SK-N-SH (cell line): ENCODE measurements at regions not wholly inside any gene's neighbourhood (a gene's known extent, or its start where the extent isn't known, plus 50 kb on each side); places are given as distances from the start of the nearest gene placed in this dataset.
"Not testable (repeated sequence)": the region's sequence is repeated elsewhere in the genome, so short reads cannot be mapped to it uniquely, and the experiment has no call there.

ENCODE experiments used
- CTCF ChIA-PET: fragments of 300-600, 350-600 bp; formaldehyde crosslinking; extraction: SDS; loops from one replicate; lab custom pipeline; 2021; lab: Yijun Ruan, JAX
- POLR2A ChIA-PET: fragments of 350-600 bp; sonication (Branson Sonifier 250); formaldehyde crosslinking; extraction: SDS; loops from one replicate; lab custom pipeline; 2020; ENCODE audit warnings: antibody characterized with exemption, inconsistent platforms; lab: Yijun Ruan, JAX
- DNase-seq: peaks from one replicate; pipeline ENCODE4 v3.0.0; 2012
- H2AFZ ChIP-seq: fragments of 200-600 bp; sonication (generic); 2 replicates; pipeline ENCODE4 v1.8.1; 2016; ENCODE audit warnings: antibody characterized with exemption, mild to moderate bottlenecking, low read depth
- H3F3A ChIP-seq: fragments of 200-600 bp; sonication (generic); replicated peaks from 2 replicates; pipeline ENCODE3; 2016; ENCODE audit warnings: antibody characterized with exemption, mild to moderate bottlenecking; ENCODE audit not compliant: insufficient read depth
- H3K27ac ChIP-seq, 2 experiments: fragments of 200-500 bp in 1 of 2; fragments of 200-600 bp in 1 of 2; sonication (Bioruptor generic) in 1 of 2; sonication (generic), shearing (Covaris generic) in 1 of 2; 2 replicates each; pipeline versions ENCODE4 v1.5.1 to v1.6.1; 2014 to 2016; ENCODE audit warnings: low read depth in 2 of 2, inconsistent platforms in 1 of 2, low read length in 1 of 2, mild to moderate bottlenecking in 1 of 2, mixed read lengths in 1 of 2
- H3K27me3 ChIP-seq: fragments of 200-600 bp; sonication (generic), shearing (Covaris generic); 2 replicates; pipeline ENCODE4 v1.6.1; 2016; ENCODE audit warnings: mixed run types; ENCODE audit not compliant: insufficient read depth
- H3K36me3 ChIP-seq, 2 experiments: fragments of 200-500 bp in 1 of 2; fragments of 200-600 bp in 1 of 2; sonication (Bioruptor generic) in 1 of 2; sonication (generic) in 1 of 2; replicated peaks in 1 of 2; 2 replicates each; pipeline versions ENCODE3 to v1.5.1; 2014 to 2016; ENCODE audit warnings: low read length in 1 of 2, mild to moderate bottlenecking in 1 of 2; ENCODE audit not compliant: insufficient read depth in 2 of 2, control insufficient read depth in 1 of 2
- H3K4me1 ChIP-seq, 2 experiments: fragments of 200-500 bp in 1 of 2; fragments of 200-600 bp in 1 of 2; sonication (Bioruptor generic) in 1 of 2; sonication (generic), shearing (Covaris generic) in 1 of 2; 2 replicates each; pipeline versions ENCODE4 v1.5.1 to v1.6.1; 2014 to 2016; ENCODE audit warnings: low read depth in 1 of 2, low read length in 1 of 2, mixed run types in 1 of 2; ENCODE audit not compliant: insufficient read depth in 2 of 2, control insufficient read depth in 1 of 2
- H3K4me2 ChIP-seq: fragments of 200-600 bp; sonication (generic), shearing (Covaris generic); 2 replicates; pipeline ENCODE4 v1.6.1; 2017; ENCODE audit warnings: mixed run types
- H3K4me3 ChIP-seq, 2 experiments: fragments of 200-500 bp in 1 of 2; fragments of 200-600 bp in 1 of 2; sonication (Bioruptor generic) in 1 of 2; sonication (generic), shearing (Covaris generic) in 1 of 2; 2 replicates each; pipeline versions ENCODE4 v1.5.1 to v1.8.1; 2014 to 2016; ENCODE audit warnings: low read depth in 2 of 2, inconsistent platforms in 1 of 2, low read length in 1 of 2, mild to moderate bottlenecking in 1 of 2, mixed read lengths in 1 of 2, moderate library complexity in 1 of 2
- H3K79me2 ChIP-seq: fragments of 200-600 bp; sonication (generic); 2 replicates; pipeline ENCODE4 v1.8.1; 2017; ENCODE audit warnings: mild to moderate bottlenecking; ENCODE audit not compliant: insufficient read depth
- H3K9ac ChIP-seq: fragments of 200-600 bp; sonication (generic); 2 replicates; pipeline ENCODE4 v1.6.1; 2017; ENCODE audit warnings: mixed run types
- H3K9me2 ChIP-seq: fragments of 200-600 bp; sonication (generic); 2 replicates; pipeline ENCODE4 v1.6.1; 2017; ENCODE audit warnings: mixed run types
- H3K9me3 ChIP-seq: fragments of 200-600 bp; sonication (generic); 2 replicates; pipeline ENCODE4 v1.6.1; 2017; ENCODE audit warnings: mixed run types, mild to moderate bottlenecking, moderate library complexity
- H4K20me1 ChIP-seq: fragments of 200-600 bp; sonication (generic); 2 replicates; pipeline ENCODE4 v1.6.1; 2017; ENCODE audit warnings: mild to moderate bottlenecking, mixed run types; ENCODE audit not compliant: insufficient read depth
- WGBS: methylation state at CpG from one replicate; pipeline ENCODE4 v1.1.6; 2017; ENCODE audit warnings: low lambda C conversion rate; 5-methylcytosine and 5-hydroxymethylcytosine counted together

DNA sequence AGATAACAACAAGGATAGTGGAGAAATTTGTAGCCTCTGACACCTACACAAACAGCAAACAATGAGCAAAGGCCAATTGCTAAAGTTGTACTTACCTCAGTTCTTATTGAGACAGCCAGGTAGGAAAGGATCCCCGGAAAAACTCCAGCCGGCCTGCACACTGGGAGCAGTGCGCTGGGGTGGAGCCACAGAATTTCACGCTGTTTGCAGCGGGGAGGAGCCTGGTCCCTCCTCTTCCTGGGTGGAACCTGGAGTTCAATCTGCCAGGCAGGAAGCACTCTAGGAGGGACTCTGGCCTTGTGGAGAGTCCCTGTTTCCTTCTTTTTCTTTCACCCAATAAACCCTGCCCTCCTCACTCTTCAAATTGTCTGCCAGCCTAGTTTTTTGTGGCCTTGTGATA is 382.6 kb upstream of the TGIF2LX start:
- WGBS = 15% methylated on average over 3 of the region's 5 CpGs
- CTCF ChIA-PET, H2AFZ ChIP-seq, H3K27ac ChIP-seq, H3K9me2 ChIP-seq, H3K9me3 ChIP-seq, H3F3A ChIP-seq, H3K4me3 ChIP-seq, H3K36me3 ChIP-seq, H4K20me1 ChIP-seq, POLR2A ChIA-PET, H3K4me2 ChIP-seq, H3K9ac ChIP-seq, H3K79me2 ChIP-seq, DNase-seq, H3K4me1 ChIP-seq, H3K27me3 ChIP-seq: not testable (repeated sequence)

GRCh38 chrX:89557146-89557545 is 364.6 kb upstream of the TGIF2LX start:
- H3K4me2 ChIP-seq, H3K27me3 ChIP-seq, H3K36me3 ChIP-seq, H4K20me1 ChIP-seq, CTCF ChIA-PET, POLR2A ChIA-PET, H3K4me3 ChIP-seq, H3K27ac ChIP-seq, H3K4me1 ChIP-seq, H3K9ac ChIP-seq, H2AFZ ChIP-seq, DNase-seq, H3K9me3 ChIP-seq, H3K79me2 ChIP-seq, H3K9me2 ChIP-seq, H3F3A ChIP-seq: not testable (repeated sequence)
- WGBS = 2% methylated on average over 3 of the region's 3 CpGs

- H3K4me3 ChIP-seq, DNase-seq, H3K27me3 ChIP-seq, H3K9ac ChIP-seq, H3K4me1 ChIP-seq, H3K79me2 ChIP-seq, H3K27ac ChIP-seq, H2AFZ ChIP-seq, POLR2A ChIA-PET, CTCF ChIA-PET, H3K9me2 ChIP-seq, H3K4me2 ChIP-seq, H3K9me3 ChIP-seq, H4K20me1 ChIP-seq, H3K36me3 ChIP-seq, H3F3A ChIP-seq: not testable (repeated sequence)
- 2% methylated on average over 4 of the region's 4 CpGs for WGBS
These were observed 359.6 kb upstream of the TGIF2LX start for GRCh38 chrX:89562079-89562478.

GRCh38 chrX:89563107-89563506 is 358.6 kb upstream of the TGIF2LX start:
- CTCF ChIA-PET, H3K4me3 ChIP-seq, H3K9me2 ChIP-seq, H3K27ac ChIP-seq, H3K4me1 ChIP-seq, H2AFZ ChIP-seq, H3K27me3 ChIP-seq, H3K4me2 ChIP-seq, POLR2A ChIA-PET, H3K9me3 ChIP-seq, H4K20me1 ChIP-seq, H3K79me2 ChIP-seq, H3K9ac ChIP-seq, H3F3A ChIP-seq, H3K36me3 ChIP-seq, DNase-seq: not testable (repeated sequence)
- WGBS = 0% methylated on average over 1 of the region's 6 CpGs

DNA sequence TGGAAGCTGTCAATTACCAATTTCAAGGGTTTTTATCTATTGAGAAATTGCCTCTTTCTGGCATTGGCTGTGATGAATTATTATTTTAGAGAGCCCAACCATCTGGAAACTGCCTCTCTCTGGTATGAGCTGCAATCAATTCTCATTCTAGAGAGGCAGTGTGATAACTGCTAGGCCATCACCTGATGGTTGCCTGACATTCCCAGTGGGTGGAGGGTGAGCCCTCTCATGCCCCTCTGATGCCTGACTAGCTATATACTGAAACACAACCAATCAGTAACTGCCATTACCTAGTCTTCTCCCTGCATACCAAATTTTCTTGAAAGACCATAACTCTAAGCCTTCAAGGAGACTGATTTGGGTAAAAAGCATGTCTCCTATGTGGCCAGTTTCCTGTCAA is 353.9 kb upstream of the TGIF2LX start:
- H3K9me3 ChIP-seq, CTCF ChIA-PET, H3K4me3 ChIP-seq, H2AFZ ChIP-seq, H3K36me3 ChIP-seq, H3K9ac ChIP-seq, H3K79me2 ChIP-seq, DNase-seq, H3F3A ChIP-seq, H3K4me2 ChIP-seq, H3K27ac ChIP-seq, POLR2A ChIA-PET, H3K9me2 ChIP-seq, H4K20me1 ChIP-seq, H3K4me1 ChIP-seq, H3K27me3 ChIP-seq: not testable (repeated sequence)
